GM04503 (cell line): ENCODE measurements at regions not wholly inside any gene's neighbourhood (a gene's known extent, or its start where the extent isn't known, plus 50 kb on each side); places are given as distances from the start of the nearest gene placed in this dataset.
"Not testable (repeated sequence)": the region's sequence is repeated elsewhere in the genome, so short reads cannot be mapped to it uniquely, and the experiment has no call there.

Experiments used
- DNase-seq: peaks from one replicate; pipeline ENCODE4 v3.0.0-alpha.2; 2012; ENCODE audit warnings: low read depth

DNA sequence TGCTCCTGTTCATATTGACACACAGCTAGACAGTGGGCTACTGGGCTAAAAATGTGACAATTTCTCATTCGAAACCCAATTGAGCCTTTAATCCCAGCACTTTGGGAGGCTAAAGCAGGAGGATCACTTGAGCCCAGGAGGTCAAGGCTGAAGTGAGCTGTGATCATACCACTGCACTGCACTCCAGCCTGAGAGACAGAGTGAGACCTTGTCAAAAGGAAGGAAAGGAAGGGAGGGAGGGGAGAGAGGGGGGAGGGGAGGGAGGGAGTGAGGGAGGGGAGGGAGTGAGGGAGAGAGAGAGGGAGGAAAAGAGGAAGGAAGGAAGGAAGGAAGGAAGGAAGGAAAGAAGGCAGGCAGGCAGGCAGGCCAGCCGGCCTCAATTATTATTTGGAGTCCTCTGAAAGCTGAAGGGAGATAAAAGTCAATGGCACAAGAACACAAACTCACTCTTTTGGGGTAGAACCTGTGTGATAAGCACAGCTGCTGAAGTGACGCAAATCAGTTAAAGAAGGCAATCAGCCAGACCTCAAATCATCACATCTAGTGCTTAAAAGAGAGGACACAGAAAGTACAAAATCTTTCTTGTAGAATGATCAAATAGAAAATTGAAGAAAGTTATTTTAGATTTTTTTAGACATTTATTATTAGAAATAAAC lies 98.1 kb downstream of the CCDC71L start:
- no peak for DNase-seq

DNA sequence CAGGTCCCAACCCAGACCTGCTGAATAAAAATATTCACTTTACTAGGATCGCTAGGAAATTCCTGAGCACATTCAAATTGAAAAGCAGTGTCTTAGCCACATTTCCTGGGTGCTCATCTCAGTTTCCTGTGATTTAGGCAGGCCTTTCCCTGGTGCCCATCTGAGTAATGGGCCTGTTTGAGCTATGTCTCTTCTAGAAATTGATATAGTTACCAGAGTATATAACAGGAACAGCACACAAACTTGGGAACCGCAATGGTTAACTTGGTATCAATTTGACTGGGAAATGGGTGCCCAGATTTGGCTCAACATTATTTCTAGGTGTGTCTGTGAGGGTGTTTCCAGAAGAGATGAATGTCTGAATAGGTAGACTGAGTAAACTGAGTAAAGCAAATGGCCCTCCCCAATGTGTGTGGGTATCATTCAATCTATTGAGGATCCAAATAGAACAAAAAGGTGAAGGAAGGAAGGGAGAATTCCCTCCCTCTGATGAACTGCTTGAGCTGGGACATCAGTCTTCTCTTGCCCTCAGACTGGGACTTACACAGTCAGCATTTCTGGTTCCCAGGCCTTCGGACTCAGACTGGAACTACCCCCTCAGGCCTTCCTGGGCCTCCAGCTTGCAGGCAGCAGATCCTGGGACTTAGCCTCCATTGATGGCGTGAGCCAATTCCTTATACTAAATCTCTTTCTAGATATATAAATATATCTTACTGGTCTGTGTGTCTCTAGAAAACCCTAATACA lies 99.1 kb downstream of the CCDC71L start:
- no peak for DNase-seq

DNA sequence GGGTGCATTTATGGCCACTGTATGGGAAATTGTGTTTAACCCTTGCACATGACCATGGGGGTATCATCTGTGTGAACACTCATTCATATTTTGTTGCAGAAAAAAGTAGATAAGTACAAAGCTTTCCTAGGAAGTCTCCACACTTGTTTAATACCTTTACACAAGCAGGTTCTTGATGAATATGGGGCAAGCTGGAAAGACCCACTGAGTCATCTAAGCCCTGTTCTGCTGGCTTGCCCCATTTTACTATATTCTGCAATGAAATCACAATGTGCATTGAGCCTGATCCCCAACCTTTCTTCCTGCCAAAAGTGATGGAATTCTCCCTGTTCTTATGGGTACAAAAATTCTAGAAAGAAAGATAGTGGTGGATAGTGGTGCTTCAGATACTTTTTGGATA lies 99.8 kb downstream of the CCDC71L start:
- DNase-seq = no peak

DNA sequence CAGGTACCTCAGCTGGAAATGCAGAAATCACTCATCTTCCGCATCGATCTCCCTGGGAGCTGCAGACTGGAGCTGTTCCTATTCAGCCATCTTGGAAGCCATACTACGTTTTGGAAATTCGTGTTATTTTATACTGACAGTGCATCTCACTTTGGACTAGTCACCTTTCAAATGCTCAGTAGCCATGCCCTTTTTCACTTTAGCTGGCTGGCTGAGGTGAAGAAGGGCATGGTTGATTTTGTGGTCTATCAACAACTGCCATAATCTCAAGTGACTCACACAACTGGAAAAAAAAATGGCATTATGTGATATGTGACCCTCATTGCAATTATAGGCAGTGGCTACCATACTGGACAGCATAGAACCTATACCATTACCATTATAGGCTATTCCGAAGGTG lies 100.5 kb downstream of the CCDC71L start:
- no peak for DNase-seq

DNA sequence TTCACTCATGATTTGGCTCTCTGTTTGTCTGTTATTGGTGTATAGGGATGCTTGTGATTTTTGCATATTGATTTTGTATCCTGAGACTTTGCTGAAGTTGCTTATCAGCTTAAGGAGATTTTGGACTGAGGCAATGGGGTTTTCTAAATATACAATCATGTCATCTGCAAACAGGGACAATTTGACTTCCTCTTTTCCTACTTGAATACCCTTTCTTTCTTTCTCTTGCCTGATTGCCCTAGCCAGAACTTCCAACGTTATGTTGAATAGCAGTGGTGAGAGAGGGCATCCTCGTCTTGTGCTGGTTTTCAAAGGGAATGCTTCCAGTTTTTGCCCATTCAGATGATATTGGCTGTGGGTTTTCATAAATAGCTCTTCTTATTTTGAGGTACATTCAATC lies 104.7 kb downstream of the CCDC71L start:
- DNase-seq = not testable (repeated sequence)

DNA sequence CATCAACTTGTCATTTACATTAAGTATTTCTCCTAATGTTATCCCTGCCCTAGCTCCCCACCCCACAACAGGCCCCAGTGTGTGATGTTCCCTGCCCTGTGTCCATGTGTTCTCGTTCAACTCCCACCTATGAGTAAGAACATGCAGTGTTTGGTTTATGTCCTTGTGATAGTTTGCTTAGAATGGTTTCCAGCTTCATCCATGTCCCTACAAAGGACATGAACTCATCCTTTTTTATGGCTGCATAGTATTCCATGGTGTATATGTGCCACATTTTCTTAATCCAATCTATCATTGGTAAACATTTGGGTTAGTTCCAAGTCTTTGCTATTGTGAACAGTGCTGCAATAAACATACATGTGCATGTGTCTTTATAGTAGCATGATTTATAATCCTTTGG lies 106.3 kb downstream of the CCDC71L start:
- DNase-seq = not testable (repeated sequence)

DNA sequence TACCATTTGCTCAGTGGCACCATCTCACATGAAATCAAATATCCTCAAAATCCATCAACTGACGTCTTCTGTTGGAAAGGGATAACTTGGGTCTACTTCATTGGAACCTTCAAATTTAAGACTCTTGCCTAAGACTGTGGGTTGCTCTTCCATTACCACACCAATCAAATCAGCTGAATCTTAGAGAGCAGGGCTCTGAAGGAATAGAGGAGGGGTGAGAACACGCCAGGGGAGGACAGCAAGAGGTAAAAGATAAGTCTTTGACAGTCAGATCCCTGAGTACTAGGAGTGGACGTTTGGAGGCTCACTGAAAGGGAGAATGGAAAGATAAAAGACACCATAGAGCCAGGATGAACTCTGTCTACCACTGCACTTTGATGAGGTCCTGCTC lies 107.5 kb downstream of the CCDC71L start:
- DNase-seq = no peak

DNA sequence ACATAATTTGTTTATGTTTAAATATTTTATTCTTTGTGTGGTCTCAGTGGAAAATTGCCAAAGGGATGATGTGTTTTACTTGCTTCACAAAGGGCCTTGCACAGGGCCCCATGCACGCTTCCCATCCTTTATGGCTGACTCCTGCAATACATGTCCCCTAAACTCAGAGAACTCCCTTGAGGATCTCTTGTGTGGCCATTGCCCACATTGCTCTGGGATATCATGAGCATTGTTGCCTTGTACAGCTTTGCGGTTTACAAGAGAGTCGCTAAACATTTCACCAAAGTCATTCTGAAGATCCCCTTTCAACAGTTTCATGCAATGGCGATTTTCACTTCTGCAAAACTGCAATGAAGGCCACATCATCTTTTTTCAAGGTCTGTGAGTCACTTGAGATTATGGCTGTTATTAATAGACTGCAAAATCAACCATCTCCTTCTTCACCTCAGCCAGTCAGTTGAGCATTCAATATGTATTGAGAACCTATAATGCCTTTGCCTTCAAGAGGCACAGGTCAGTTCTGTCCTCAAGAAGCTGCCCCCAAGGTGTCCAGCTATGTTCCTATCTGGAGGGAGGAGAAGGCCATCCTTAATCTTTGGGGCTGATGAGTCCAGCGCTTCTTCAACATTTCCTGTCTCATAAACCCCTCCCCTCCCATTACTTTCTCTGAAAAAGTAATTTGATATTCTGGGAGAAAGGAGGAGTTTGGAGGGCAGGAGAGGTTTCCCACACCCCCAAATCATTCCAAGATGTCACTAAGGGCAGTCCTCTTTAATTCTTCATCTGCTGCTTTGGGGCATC lies 108.1 kb downstream of the CCDC71L start:
- DNase-seq = no peak

DNA sequence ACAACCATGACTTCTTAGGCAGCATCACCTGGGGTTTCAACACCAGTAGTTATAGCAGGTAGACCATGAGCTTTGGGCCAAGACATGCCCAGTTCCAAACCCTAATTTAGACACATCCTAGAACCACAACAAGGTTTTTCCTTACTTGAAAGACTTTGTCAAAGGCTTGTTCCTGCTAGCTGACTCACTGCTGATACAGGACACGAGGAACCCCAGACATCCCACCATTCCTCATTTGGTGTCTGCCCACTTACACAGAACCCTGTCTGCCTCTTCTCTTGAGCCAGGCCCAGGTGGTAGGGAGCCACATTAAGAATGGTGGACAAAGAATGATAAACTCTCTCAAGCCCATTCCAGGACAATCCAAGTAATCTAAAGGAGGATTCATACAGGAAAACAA lies 109.0 kb downstream of the CCDC71L start:
- no peak for DNase-seq

DNA sequence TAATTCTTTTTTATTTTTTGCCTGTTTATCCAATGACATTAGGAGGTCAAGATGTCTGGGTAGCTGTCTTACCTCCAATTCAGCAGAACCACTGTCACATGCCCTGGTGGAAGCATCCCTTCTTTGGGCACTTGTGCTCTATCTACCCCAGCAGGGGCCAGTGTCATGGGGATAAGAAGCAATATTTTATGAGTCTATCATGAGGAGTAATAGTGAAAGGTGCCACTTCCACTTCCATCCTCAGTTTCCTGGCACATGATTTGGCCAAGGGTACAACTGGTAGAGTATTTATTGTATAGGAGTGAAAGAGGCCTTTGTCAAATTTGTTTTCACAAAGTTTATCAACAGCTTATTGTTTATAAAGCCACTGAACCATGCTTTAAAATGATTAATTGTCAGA lies 112.5 kb downstream of the CCDC71L start:
- no peak for DNase-seq

DNA sequence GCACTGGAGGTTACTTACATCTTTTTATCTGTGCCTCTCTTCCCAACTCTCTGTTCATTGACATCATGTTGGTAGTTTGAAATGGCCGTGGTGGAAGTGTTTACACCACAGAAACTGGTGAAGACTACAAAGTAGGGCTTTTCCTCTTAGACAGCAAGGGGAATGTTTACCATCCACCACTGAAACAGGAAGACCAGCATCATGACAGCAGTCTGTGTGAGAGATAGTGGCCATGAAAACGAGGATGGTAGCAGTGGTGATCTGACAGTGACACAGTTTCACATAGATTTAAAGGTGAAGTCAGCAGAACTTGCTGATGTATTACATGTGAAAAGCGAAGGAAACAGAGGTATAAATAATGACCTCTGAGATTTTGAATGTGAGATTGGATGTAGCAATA lies 115.7 kb downstream of the CCDC71L start:
- no peak for DNase-seq

DNA sequence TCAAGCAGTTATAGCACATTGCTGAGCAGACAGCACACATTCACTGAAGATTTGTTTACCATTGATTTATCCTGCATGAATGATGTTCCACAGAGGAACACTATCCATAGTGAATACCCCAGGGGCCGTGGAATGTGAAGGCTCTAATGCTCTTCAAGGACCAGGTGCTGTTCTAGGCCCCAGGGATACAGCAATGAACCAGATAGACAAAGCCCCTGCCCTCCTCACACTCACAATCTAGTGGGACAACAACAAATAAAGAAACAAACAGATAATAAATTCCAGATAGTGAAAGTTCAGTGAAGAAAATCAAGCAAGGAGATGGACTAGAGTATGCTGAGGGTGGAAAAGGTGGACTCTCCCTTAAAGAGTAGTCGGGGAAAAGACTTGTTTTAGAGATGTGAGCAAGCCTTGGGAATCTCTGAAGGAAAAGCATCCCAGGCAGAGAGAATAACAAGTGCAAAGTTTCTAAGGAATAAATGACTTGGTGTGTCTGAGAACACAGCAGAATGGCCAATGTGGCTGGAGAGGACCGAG lies 117.7 kb downstream of the CCDC71L start:
- no peak for DNase-seq

DNA sequence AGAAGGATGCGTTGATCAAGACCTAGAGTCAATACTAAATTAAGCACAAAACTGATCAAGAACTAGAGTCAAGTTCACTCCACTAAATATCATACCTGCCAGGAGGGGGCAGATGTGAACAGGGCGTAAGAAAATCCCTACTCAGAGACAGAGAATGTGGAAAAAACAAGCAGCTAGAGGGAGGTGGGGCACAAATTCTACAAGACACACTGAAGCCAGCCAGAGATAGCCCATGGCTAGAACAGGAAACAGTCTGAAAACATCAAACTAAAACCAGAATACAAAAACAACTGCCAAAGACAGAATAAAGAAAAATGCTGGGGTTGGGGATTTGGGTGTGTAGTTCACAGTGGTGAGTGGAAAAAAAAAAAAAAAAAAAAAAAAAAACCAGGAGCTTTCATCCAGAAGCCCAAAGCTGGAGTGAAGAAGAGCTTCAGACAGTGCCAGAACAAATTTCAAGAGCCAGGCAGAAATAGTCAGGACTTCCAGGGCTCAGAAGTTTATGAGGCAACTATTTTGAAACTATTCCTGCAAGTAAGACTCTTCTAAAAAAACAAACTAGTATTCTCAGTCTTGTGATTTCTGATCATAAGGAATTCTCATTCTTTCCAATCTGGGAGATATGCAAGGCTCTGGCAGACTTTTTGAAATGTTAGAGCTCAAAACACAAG lies 118.3 kb downstream of the CCDC71L start:
- DNase-seq = peak; percentile 71

DNA sequence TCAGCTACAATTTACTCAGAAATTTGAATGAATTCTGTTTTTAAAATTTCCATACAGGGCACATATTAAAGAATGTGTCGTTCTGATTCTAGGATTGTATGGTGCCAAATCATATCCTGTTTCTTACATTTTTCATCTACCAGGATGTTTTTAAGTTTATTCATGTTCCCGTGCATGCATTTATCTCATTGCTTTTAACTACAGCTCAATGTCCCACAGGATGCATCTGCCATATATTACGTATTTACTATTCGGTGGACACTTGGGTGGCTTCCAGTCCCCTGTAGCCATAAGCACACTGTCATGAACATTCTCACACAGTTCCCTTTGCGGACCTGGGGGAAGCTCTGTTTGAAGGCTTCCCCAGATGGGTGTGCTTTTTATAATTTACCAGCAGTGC lies 122.3 kb downstream of the CCDC71L start:
- DNase-seq = no peak

DNA sequence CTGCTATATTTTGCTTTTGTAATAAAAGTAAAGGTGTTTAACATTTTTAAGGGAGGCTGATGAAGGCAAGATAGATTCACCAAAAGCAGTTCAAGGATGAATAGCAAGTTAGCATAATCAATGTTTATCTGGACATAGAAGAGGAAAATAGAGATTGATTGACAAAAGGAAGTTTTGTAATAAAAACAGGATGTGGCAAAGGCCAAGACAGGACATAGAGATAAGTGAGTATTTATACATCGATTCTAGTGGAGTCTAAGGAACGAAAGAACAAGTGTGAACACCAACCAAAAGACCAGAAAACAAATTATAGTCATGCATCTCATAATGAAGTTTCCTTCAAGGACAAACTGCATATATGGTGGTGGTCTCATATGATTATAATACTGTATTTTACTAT lies 123.8 kb downstream of the CCDC71L start:
- no peak for DNase-seq

DNA sequence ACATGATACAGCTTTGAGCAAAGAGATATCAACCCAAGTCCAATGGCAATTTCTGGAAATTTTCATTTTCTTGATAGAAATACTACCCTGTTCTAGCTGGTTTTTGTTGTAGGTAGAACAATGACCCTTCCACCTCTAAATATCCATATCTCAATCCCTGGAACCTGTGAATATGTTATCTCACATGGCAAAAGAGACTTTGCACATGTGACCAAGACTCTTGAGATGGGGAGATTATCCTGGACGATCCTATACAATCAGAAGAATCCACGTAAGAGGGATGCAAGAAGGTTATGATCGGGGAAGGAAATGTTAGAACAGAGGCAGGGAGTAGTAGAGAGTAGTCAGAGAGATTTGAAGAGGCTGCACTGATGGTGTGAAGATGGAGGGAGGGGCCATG lies 124.9 kb downstream of the CCDC71L start:
- no peak for DNase-seq

DNA sequence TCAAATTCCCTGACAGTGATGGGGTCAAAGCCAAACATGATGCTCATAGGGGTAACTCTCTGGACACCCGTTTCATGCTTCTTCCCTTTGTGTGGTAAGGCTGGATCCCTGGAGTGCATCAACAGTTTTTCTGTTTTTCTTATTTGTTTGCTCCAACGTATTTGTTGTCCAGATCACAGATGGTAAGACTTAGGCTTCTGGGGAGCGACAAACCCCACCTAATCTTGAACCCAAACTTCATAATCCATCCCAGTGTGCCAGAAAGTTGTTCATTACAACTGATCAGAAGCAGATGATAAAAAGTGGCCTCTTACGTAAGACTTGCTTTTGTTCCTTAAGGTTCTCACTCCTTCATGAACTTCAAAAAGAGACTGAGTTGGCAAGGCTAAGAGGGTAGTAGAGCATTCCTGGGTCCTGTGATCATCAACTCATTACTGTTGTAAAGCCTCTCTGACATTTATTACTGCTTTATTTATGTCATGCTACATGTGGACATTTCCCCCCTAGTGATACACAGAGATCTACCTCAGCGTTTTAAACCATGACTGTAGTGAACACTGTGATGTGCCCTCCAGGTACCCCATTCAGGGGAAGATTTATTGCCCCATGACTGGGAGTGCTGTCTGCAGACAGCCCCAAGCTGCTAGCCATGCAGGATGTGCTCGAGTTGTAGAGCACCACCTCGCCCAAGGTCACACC lies 125.6 kb downstream of the CCDC71L start:
- DNase-seq = peak; percentile 77

DNA sequence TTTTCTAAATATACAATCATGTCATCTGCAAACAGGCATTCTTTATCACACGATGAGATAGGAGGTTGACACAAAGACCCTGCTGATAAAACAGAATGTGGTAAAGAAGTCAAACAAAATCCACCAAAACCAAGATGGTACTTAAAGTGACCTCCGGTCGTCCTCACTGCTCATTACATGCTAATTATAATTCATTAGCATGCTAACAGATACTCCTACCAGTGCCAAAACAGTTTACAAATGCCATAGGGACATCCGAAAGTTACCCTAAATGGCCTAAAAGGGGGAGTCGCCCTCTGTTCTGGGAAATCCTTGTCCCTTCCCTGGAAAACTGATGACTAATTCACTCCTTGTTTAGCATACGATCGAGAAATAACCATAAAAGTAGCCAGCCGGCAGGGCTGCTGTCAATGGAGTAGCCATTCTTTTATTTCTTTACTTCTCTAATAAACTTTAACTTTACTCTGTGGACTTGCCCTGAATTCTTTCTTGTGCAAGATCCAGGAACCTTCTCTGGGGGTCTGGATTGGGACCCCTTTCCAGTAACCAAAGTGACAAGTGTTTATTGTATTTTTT lies 126.6 kb downstream of the CCDC71L start:
- DNase-seq = no peak

DNA sequence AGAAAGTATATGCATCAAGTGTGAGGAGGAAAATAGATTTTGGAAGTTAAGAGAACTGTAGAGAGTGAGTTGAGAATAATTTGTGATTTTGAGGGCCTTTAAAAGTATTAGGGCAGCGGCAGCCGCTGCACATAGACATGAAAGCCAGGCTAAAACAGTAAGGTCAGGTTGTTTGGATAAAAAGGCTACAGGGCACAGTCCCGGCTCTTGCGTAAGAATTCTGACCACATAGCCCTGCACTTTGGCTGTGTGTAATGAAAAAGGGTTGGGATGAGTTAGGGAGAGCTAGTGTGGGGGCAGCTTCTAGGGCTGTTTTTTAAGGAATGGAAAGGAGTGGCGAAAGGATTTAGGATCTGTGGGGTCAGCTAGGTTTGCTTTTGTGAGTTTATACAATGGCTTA lies 130.8 kb downstream of the CCDC71L start:
- DNase-seq = not testable (repeated sequence)

DNA sequence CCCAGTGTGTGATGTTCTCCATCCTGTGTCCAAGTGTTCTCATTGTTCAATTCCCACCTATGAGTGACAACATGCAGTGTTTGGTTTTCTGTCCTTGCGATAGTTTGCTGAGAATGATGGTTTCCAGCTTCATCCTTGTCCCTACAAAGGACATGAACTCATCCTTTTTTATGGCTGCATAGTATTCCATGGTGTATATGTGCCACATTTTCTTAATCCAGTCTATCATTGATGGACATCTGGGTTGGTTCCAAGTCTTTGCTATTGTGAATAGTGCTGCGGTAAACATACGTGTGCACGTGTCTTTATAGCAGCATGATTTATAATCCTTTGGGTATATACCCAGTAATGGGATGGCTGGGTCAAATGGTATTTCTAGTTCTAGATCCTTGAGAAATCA lies 134.3 kb downstream of the CCDC71L start:
- not testable (repeated sequence) for DNase-seq

DNA sequence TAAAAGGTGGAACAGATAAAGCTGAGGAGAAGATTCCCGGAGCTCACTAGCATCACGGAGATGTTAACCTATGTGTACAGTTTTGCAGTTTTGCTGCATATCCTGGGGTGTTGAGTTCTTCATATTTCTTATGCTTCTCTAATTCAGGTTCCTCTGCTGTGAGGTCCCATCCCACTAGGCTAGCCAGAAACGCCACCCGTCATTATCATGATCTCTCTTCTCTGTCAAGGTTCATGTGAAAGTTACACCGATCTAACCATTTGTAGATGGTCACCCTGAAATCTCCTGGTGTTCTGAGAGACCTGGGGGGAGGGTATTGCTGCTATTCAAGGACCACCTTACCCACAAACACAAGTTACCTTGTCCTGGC lies 136.3 kb downstream of the CCDC71L start:
- no peak for DNase-seq
